Activated CD8-positive, alpha-beta T cell treated with anti-CD3 and anti-CD28 coated beads for 36 hours (primary cell): ENCODE measurements at regions not wholly inside any gene's neighbourhood (a gene's known extent, or its start where the extent isn't known, plus 50 kb on each side); places are given as distances from the start of the nearest gene placed in this dataset.

Source experiments
- ATAC-seq: fragments of 200-7000 bp; cut with Tn5 transposase; one replicate; pipeline ENCODE4 v1.10.0; 2021; ENCODE audit warnings: mild to moderate bottlenecking, moderate library complexity
- CTCF ChIA-PET: fragments of 350-600 bp; sonication (Branson Sonifier 250); formaldehyde crosslinking; loops from one replicate; lab custom pipeline; 2021; ENCODE audit warnings: antibody characterized with exemption; lab: Charles Lee
- POLR2A ChIA-PET: fragments of 350-600 bp; sonication (Branson Sonifier 250); formaldehyde crosslinking; loops from one replicate; lab custom pipeline; 2021; ENCODE audit warnings: antibody characterized with exemption; lab: Charles Lee
- DNase-seq: peaks from one replicate; pipeline ENCODE4 v3.0.0-alpha.2; 2020
- H3K27ac Mint-ChIP-seq: one replicate; pipeline ENCODE4 v1.8.0; 2021; ENCODE audit warnings: mild to moderate bottlenecking, mixed read lengths
- H3K27me3 Mint-ChIP-seq: one replicate; pipeline ENCODE4 v1.8.0; 2021; ENCODE audit warnings: mixed read lengths
- H3K36me3 Mint-ChIP-seq: one replicate; pipeline ENCODE4 v1.8.0; 2021; ENCODE audit warnings: low read depth, mixed read lengths
- H3K4me1 Mint-ChIP-seq: one replicate; pipeline ENCODE4 v1.8.0; 2021; ENCODE audit warnings: low read depth, mixed read lengths
- H3K4me3 Mint-ChIP-seq: one replicate; pipeline ENCODE4 v1.8.0; 2021; ENCODE audit warnings: mild to moderate bottlenecking, moderate library complexity, mixed read lengths
- H3K9me3 Mint-ChIP-seq: one replicate; pipeline ENCODE4 v1.8.0; 2021; ENCODE audit warnings: mixed read lengths
- intact Hi-C: fragments of 100-400 bp; cut with micrococcal nuclease; formaldehyde crosslinking; loops from one replicate; pipeline ENCODE4 v1.10.0; 2022
- TF ChIP-seq, protein P1 (sequence below): fragments of 200-600 bp; IDR thresholded peaks from one replicate; pipeline ENCODE4 v1.8.0; 2022; ENCODE audit warnings: antibody characterized with exemption, mild to moderate bottlenecking

GRCh38 chr11:109994907-109995306, 98.3 kb upstream of the ZC3H12C start:
- Mint-ChIP-seq H3K27ac (no peak overlapping the region), H3K4me3 (no peak overlapping the region), H3K4me1 (no peaks in the 10 kb centered on the region), H3K27me3 (no peaks in the 10 kb centered on the region), H3K9me3 (no peaks in the 10 kb centered on the region), H3K36me3 (no peaks in the 10 kb centered on the region)
- ChIA-PET POLR2A (interaction anchor here (0.6 kb wide), 1 partner anchor 131 kb away, joined by 3 read pairs; no protein-coding TSS in a partner anchor), CTCF (no interaction called here)
- TF ChIP-seq, protein P1, sequence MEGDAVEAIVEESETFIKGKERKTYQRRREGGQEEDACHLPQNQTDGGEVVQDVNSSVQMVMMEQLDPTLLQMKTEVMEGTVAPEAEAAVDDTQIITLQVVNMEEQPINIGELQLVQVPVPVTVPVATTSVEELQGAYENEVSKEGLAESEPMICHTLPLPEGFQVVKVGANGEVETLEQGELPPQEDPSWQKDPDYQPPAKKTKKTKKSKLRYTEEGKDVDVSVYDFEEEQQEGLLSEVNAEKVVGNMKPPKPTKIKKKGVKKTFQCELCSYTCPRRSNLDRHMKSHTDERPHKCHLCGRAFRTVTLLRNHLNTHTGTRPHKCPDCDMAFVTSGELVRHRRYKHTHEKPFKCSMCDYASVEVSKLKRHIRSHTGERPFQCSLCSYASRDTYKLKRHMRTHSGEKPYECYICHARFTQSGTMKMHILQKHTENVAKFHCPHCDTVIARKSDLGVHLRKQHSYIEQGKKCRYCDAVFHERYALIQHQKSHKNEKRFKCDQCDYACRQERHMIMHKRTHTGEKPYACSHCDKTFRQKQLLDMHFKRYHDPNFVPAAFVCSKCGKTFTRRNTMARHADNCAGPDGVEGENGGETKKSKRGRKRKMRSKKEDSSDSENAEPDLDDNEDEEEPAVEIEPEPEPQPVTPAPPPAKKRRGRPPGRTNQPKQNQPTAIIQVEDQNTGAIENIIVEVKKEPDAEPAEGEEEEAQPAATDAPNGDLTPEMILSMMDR = no peak
- intact Hi-C loops = no loop called here
- DNase-seq (no peak), ATAC-seq (no peak)

DNA sequence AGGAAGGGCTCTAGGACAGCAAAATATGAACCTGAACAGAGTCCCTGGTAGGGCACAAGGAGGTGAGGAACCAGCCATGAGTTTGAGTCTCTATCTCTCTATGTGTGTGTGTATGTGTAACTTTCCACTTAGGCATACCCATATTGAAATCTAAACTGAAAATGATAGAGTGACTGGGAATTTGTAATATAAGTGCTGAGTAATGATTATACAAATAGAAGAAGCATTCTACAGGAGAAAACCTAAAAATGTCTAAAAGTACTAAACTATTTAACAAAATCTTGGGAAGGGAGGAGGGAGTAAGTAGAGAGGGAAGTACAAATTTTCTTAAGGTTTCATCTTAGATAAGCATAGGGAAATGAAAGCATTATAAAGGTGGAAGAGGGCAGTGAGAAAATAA, 97.1 kb upstream of the ZC3H12C start:
- CTCF ChIA-PET = no interaction called here
- Mint-ChIP-seq H3K9me3 (no peaks in the 10 kb centered on the region), H3K4me3 (no peak overlapping the region), H3K36me3 (no peaks in the 10 kb centered on the region), H3K4me1 (no peaks in the 10 kb centered on the region), H3K27ac (no peak overlapping the region), H3K27me3 (no peaks in the 10 kb centered on the region)
- TF ChIP-seq, protein P1 = no peak
- no peak for DNase-seq
- POLR2A ChIA-PET = no interaction called here
- intact Hi-C loops = no loop called here
- ATAC-seq = no peak

DNA sequence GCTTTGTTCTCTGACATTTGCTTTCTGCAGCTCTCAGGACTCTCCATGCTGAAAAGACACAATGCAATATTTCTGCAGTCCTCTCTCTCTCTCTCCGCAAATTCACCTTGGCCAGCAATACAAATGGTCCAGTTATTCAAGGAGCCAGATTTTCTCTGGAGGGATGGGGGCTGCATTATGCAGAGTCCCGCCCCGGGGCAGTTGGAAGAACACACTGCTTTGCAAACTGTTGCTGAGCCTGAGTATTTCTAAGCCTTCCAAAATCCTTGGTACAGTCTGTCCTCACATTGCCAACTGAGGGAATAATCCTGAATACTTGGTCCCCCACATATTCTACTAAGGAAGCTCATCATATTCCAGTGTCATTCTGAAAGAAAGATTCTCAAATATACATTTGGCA, 94.3 kb upstream of the ZC3H12C start:
- intact Hi-C loops = no loop called here
- Mint-ChIP-seq H3K9me3 (no peaks in the 10 kb centered on the region), H3K4me3 (no peak overlapping the region), H3K27me3 (peaks cover 1% of the 10 kb centered on the region), H3K4me1 (no peaks in the 10 kb centered on the region), H3K36me3 (no peaks in the 10 kb centered on the region), H3K27ac (no peak overlapping the region)
- CTCF ChIA-PET = no interaction called here
- TF ChIP-seq, protein P1 = no peak
- POLR2A ChIA-PET = no interaction called here
- no peak for DNase-seq
- no peak for ATAC-seq

DNA sequence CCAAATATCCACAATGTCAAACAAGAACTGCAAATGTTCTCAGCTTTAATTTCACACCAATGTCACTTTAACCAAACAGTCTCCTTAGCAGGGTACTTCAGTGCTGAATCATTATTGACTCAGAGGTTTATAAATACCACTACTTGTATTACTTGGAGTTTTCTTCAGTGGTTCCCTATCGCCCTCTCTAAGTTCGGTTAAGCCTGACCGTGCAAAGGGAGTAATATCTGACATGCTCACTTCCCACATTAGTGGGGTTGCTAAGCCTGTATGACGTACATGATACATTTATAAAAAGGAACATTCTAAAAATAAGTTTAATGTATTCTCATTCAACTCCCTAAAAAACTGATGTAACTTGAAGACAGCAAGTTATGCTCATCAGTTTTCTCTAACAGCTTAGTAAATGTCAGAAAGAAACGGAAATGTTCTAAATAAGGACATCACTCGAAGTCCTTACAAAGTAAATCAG, 93.1 kb upstream of the ZC3H12C start:
- intact Hi-C loops = no loop called here
- ChIA-PET POLR2A (no interaction called here), CTCF (no interaction called here)
- peak; percentile 39 for ATAC-seq
- no peaks in the 10 kb centered on the region for H3K9me3 Mint-ChIP-seq
- no peak overlapping the region for H3K4me3 Mint-ChIP-seq
- no peak overlapping the region for H3K27ac Mint-ChIP-seq
- no peak for DNase-seq
- H3K27me3 Mint-ChIP-seq = peaks cover 1% of the 10 kb centered on the region
- no peaks in the 10 kb centered on the region for H3K36me3 Mint-ChIP-seq
- H3K4me1 Mint-ChIP-seq = no peaks in the 10 kb centered on the region
- TF ChIP-seq, protein P1 = no peak

DNA sequence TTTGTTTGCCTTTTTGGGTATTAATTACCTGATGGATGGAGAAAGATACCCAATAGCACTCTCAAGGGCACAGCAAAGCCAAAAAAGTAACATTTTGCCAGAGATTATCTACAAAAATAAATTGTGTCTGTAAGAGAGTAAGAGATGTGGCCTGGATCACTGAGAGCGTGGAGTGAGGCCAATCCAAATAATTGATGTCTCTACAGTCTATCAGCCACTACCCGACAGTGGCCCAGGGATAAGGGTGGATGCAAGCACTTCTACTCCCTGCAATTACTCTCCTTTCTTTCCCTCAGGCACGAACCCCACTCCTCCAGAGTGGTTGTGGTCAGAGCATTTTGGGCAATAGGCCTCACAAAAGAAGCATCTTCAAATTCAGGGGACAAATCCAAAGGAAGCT, 92.3 kb upstream of the ZC3H12C start:
- H3K4me3 Mint-ChIP-seq = no peak overlapping the region
- ChIA-PET POLR2A (no interaction called here), CTCF (no interaction called here)
- TF ChIP-seq, protein P1 = no peak
- H3K27ac Mint-ChIP-seq = no peak overlapping the region
- ATAC-seq (no peak), DNase-seq (no peak)
- peaks cover 1% of the 10 kb centered on the region for H3K27me3 Mint-ChIP-seq
- H3K9me3 Mint-ChIP-seq = no peaks in the 10 kb centered on the region
- no peaks in the 10 kb centered on the region for H3K4me1 Mint-ChIP-seq
- intact Hi-C loops = no loop called here
- no peaks in the 10 kb centered on the region for H3K36me3 Mint-ChIP-seq
